IPS-NIHi7 (cell line): ENCODE measurements at regions not wholly inside any gene's neighbourhood (a gene's known extent, or its start where the extent isn't known, plus 50 kb on each side); places are given as distances from the start of the nearest gene placed in this dataset.

Experiments used
- DNase-seq: peaks from one replicate; pipeline ENCODE4 v3.0.0; 2012; ENCODE audit warnings: mixed read lengths; ENCODE audit errors: extremely low spot score

- DNase-seq = no peak
Observed at GRCh38 chr2:107306881-107307280, 420.9 kb upstream of the ST6GAL2 start.

- DNase-seq = no peak
Observed at GRCh38 chr2:107308835-107309234, 422.9 kb upstream of the ST6GAL2 start.

- DNase-seq = no peak
Observed at GRCh38 chr2:107312240-107312639, 426.3 kb upstream of the ST6GAL2 start.

GRCh38 chr2:107313316-107313715 is 427.3 kb upstream of the ST6GAL2 start:
- DNase-seq = no peak

- no peak for DNase-seq
Observed at GRCh38 chr2:107320881-107321280, 434.9 kb upstream of the ST6GAL2 start.

GRCh38 chr2:107322416-107322815 is 436.4 kb upstream of the ST6GAL2 start:
- DNase-seq = no peak

GRCh38 chr2:107323946-107324565 is 438.1 kb upstream of the ST6GAL2 start:
- no peak for DNase-seq

GRCh38 chr2:107325981-107326786 is 440.2 kb upstream of the ST6GAL2 start:
- DNase-seq = no peak

- no peak for DNase-seq
Observed at GRCh38 chr2:107334306-107334705, 448.3 kb upstream of the ST6GAL2 start.

GRCh38 chr2:107336526-107336925 is 450.6 kb upstream of the ST6GAL2 start:
- no peak for DNase-seq

- DNase-seq = no peak
Observed at GRCh38 chr2:107337209-107337898, 451.4 kb upstream of the ST6GAL2 start.

- no peak for DNase-seq
Observed at GRCh38 chr2:107338059-107338458, 452.1 kb upstream of the ST6GAL2 start.

- DNase-seq = no peak
Observed at GRCh38 chr2:107338571-107338970, 452.6 kb upstream of the ST6GAL2 start.

- no peak for DNase-seq
Observed at GRCh38 chr2:107340955-107341354, 455.0 kb upstream of the ST6GAL2 start.

GRCh38 chr2:107349329-107349728 is 463.4 kb upstream of the ST6GAL2 start:
- DNase-seq = no peak

- DNase-seq = no peak
Observed at GRCh38 chr2:107354175-107354574, 468.2 kb upstream of the ST6GAL2 start.

GRCh38 chr2:107358362-107358761 is 468.3 kb upstream of the RGPD4 start:
- DNase-seq = no peak

GRCh38 chr2:107359021-107359420 is 467.7 kb upstream of the RGPD4 start:
- DNase-seq = no peak

- DNase-seq = no peak
Observed at GRCh38 chr2:107361751-107362381, 464.8 kb upstream of the RGPD4 start.

GRCh38 chr2:107362993-107363392 is 463.7 kb upstream of the RGPD4 start:
- DNase-seq = no peak

GRCh38 chr2:107363806-107364205 is 462.9 kb upstream of the RGPD4 start:
- no peak for DNase-seq

GRCh38 chr2:107364361-107364950 is 462.2 kb upstream of the RGPD4 start:
- DNase-seq = no peak
